ENCODE measurements at regions not wholly inside any gene's neighbourhood (a gene's known extent, or its start where the extent isn't known, plus 50 kb on each side); places are given as distances from the start of the nearest gene placed in this dataset.

GRCh38 chr20:58023781-58024180, 204.7 kb downstream of the ANKRD60 start:
- DNase-seq (ENCODE audit: low read depth in 1 of 2, low spot score in 2 of 2) (no peak), FAIRE-seq (no peak)
- Histone ChIP-seq H2BK12ac (ENCODE audit: low read depth, low read length) (no peak overlapping the region), H2BK120ac (replicated peaks; ENCODE audit: low read depth, low read length) (no peak overlapping the region), H4K8ac (ENCODE audit: extremely low read depth, insufficient read depth, low read length) (no peak overlapping the region), H3K79me2 (ENCODE audit: control insufficient read depth in 1 of 2, insufficient read depth in 2 of 2, low read length in 2 of 2) (no peaks in the 10 kb centered on the region), H3K23me2 (ENCODE audit: low read depth, low read length) (0 out of 2 replicates have a peak, but pooled peaks cover 2% of the 10 kb centered on the region), H3K4me3 (ENCODE audit: extremely low read depth in 1 of 4, insufficient read depth in 2 of 4, low read depth in 3 of 4, low read length in 4 of 4) (no peak overlapping the region), H2BK5ac (ENCODE audit: low read depth, low read length) (no peak overlapping the region), H3K14ac (ENCODE audit: insufficient read length) (no peak overlapping the region), H4K20me1 (replicated peaks in 1 of 2; ENCODE audit: control insufficient read depth in 1 of 2, insufficient read depth in 2 of 2, low read length in 2 of 2) (no peaks in the 10 kb centered on the region), H3K4ac (replicated peaks; ENCODE audit: insufficient read length, low read depth, low read length) (no peak overlapping the region), H3K4me2 (ENCODE audit: insufficient read depth in 1 of 2, low read depth in 2 of 2, low read length in 2 of 2) (no peak overlapping the region), H4K91ac (replicated peaks; ENCODE audit: insufficient read length, low read length) (no peak overlapping the region), H3K9ac (replicated peaks in 1 of 4; ENCODE audit: extremely low read depth in 1 of 4, low read depth in 3 of 4, low read length in 3 of 4) (no peak overlapping the region), H2AFZ (ENCODE audit: low read length) (no peak overlapping the region), H3K56ac (replicated peaks; ENCODE audit: insufficient read length, low read depth, low read length) (no peak overlapping the region), H3K9me3 (ENCODE audit: insufficient read depth in 2 of 2, low read depth in 1 of 2, low read length in 1 of 2) (no peaks in the 10 kb centered on the region), H2AK5ac (ENCODE audit: low read depth, low read length) (no peak overlapping the region), H3K27ac (ENCODE audit: low read depth, low read length) (no peak overlapping the region), H3K27me3 (replicated peaks in 1 of 4; ENCODE audit: control insufficient read depth in 3 of 4, extremely low read depth in 1 of 4, insufficient read depth in 3 of 4, low read length in 3 of 4) (no peaks in the 10 kb centered on the region; a peak in 1 of 7 replicates), H2BK15ac (ENCODE audit: low read length) (no peak overlapping the region), H3K23ac (ENCODE audit: insufficient read length) (no peak overlapping the region), H3K79me1 (ENCODE audit: low read depth, low read length) (no peaks in the 10 kb centered on the region), H4K5ac (ENCODE audit: insufficient read length, low read depth, low read length) (no peak overlapping the region), H3K4me1 (replicated peaks in 1 of 4; ENCODE audit: control insufficient read depth in 3 of 4, insufficient read depth in 4 of 4, low read length in 3 of 4) (no peaks in the 10 kb centered on the region; a peak in 1 of 7 replicates), H3K18ac (ENCODE audit: extremely low read depth, low read length) (no peak overlapping the region), H3K36me3 (ENCODE audit: control insufficient read depth in 2 of 4, insufficient read depth in 4 of 4, low read length in 3 of 4) (no peaks in the 10 kb centered on the region), H2BK20ac (ENCODE audit: low read length) (no peak overlapping the region)
- no peak for TF ChIP-seq EP300 (IDR thresholded peaks at IDR 0.05; ENCODE audit: borderline replicate concordance in 1 of 2, low read depth in 2 of 2, low read length in 2 of 2)
- no peak for TF ChIP-seq BACH1 (IDR thresholded peaks at IDR 0.05; ENCODE audit: low read length)
- no peak for TF ChIP-seq CBX5 (IDR thresholded peaks at IDR 0.05; ENCODE audit: low read depth, low read length)
- TF ChIP-seq ASH2L (IDR thresholded peaks at IDR 0.05; ENCODE audit: low read length): no peak
- no peak for TF ChIP-seq RNF2 (IDR thresholded peaks at IDR 0.05; ENCODE audit: borderline replicate concordance, low read depth, low read length, missing control alignments, poor library complexity, severe bottlenecking)
- no peak for TF ChIP-seq POLR2A (IDR thresholded peaks at IDR 0.05; ENCODE audit: control extremely low read depth in 1 of 2, low read depth in 2 of 2, low read length in 2 of 2)
- TF ChIP-seq RBBP5 (IDR thresholded peaks at IDR 0.05; ENCODE audit: borderline replicate concordance, low read depth, low read length): no peak
- CTCF ChIA-PET (ENCODE audit: partially characterized antibody): interaction anchor here (0.8 to 1.5 kb wide), 6 partner anchors 9 to 401 kb away, joined by 3 to 8 read pairs (median 3); no protein-coding TSS in a partner anchor
- POLR2A ChIA-PET (ENCODE audit: partially characterized antibody): no interaction called here
- WGBS, 2 experiments (ENCODE audit: extremely low coverage in 1 of 2, insufficient coverage in 1 of 2, insufficient read length in 1 of 2, insufficient replicate concordance in 2 of 2, low coverage in 1 of 2, low lambda C conversion rate in 2 of 2, missing lambda C conversion rate in 1 of 2): 89% methylated on average over 5 of the region's 5 CpGs; no CpG with 5 or more reads in 1 of the 2 experiments

Measured in H1 (cell line).